ENCODE measurements at regions not wholly inside any gene's neighbourhood (a gene's known extent, or its start where the extent isn't known, plus 50 kb on each side); places are given as distances from the start of the nearest gene placed in this dataset.

GRCh38 chr2:239532250-239532649, 131.4 kb upstream of the HDAC4 start:
- Histone ChIP-seq H3K9me3 (ENCODE audit: control insufficient read depth in 2 of 2, insufficient read depth in 1 of 2, low read length in 1 of 2) (peaks cover 4 to 31% of the 10 kb centered on the region in 2 donors), H3K4me1 (ENCODE audit: control insufficient read depth in 2 of 2, insufficient read depth in 2 of 2, low read length in 2 of 2) (peaks cover 0 to 6% of the 10 kb centered on the region in 2 donors), H3K27me3 (ENCODE audit: control insufficient read depth in 2 of 2, insufficient read depth in 1 of 2, low read length in 1 of 2) (no peaks in the 10 kb centered on the region), H3K27ac (ENCODE audit: low read depth in 1 of 2, low read length in 1 of 2) (no peak overlapping the region), H3K36me3 (ENCODE audit: control insufficient read depth in 2 of 2, insufficient read depth in 2 of 2, low read length in 1 of 2) (no peaks in the 10 kb centered on the region), H3K4me3 (ENCODE audit: low read length in 2 of 2) (no peak overlapping the region)
- no peak for DNase-seq (ENCODE audit: low read depth in 6 of 9, low spot score in 9 of 9)
- WGBS, result 93% methylated on average over 19 of the region's 19 CpGs

GRCh38 chr2:239531456-239532241, 130.8 kb upstream of the HDAC4 start:
- no peak for DNase-seq (ENCODE audit: low read depth in 6 of 9, low spot score in 9 of 9)
- peaks cover 0 to 6% of the 10 kb centered on the region in 2 donors for H3K4me1 ChIP-seq (ENCODE audit: control insufficient read depth in 2 of 2, insufficient read depth in 2 of 2, low read length in 2 of 2)
- 92% methylated on average over 18 of the region's 18 CpGs for WGBS
- H3K9me3 ChIP-seq (ENCODE audit: control insufficient read depth in 2 of 2, insufficient read depth in 1 of 2, low read length in 1 of 2), result peaks cover 4 to 37% of the 10 kb centered on the region in 2 donors
- no peak overlapping the region for H3K4me3 ChIP-seq (ENCODE audit: low read length in 2 of 2)
- no peak overlapping the region for H3K27ac ChIP-seq (ENCODE audit: low read depth in 1 of 2, low read length in 1 of 2)
- no peaks in the 10 kb centered on the region for H3K36me3 ChIP-seq (ENCODE audit: control insufficient read depth in 2 of 2, insufficient read depth in 2 of 2, low read length in 1 of 2)
- H3K27me3 ChIP-seq (ENCODE audit: control insufficient read depth in 2 of 2, insufficient read depth in 1 of 2, low read length in 1 of 2), result no peaks in the 10 kb centered on the region

GRCh38 chr2:239530749-239531316, 130.0 kb upstream of the HDAC4 start:
- peaks cover 0 to 6% of the 10 kb centered on the region in 2 donors for H3K4me1 ChIP-seq (ENCODE audit: control insufficient read depth in 2 of 2, insufficient read depth in 2 of 2, low read length in 2 of 2)
- no peak overlapping the region for H3K27ac ChIP-seq (ENCODE audit: low read depth in 1 of 2, low read length in 1 of 2)
- no peaks in the 10 kb centered on the region for H3K36me3 ChIP-seq (ENCODE audit: control insufficient read depth in 2 of 2, insufficient read depth in 2 of 2, low read length in 1 of 2)
- H3K4me3 ChIP-seq (ENCODE audit: low read length in 2 of 2), result no peak overlapping the region
- WGBS, result 98% methylated on average over 5 of the region's 5 CpGs
- H3K27me3 ChIP-seq (ENCODE audit: control insufficient read depth in 2 of 2, insufficient read depth in 1 of 2, low read length in 1 of 2), result no peaks in the 10 kb centered on the region
- peaks cover 4 to 39% of the 10 kb centered on the region in 2 donors for H3K9me3 ChIP-seq (ENCODE audit: control insufficient read depth in 2 of 2, insufficient read depth in 1 of 2, low read length in 1 of 2)
- DNase-seq (ENCODE audit: low read depth in 6 of 9, low spot score in 9 of 9), result no peak

- Histone ChIP-seq H3K4me1 (ENCODE audit: control insufficient read depth in 2 of 2, insufficient read depth in 2 of 2, low read length in 2 of 2) (peaks cover 0 to 6% of the 10 kb centered on the region in 2 donors), H3K27me3 (ENCODE audit: control insufficient read depth in 2 of 2, insufficient read depth in 1 of 2, low read length in 1 of 2) (no peaks in the 10 kb centered on the region), H3K36me3 (ENCODE audit: control insufficient read depth in 2 of 2, insufficient read depth in 2 of 2, low read length in 1 of 2) (no peaks in the 10 kb centered on the region), H3K27ac (ENCODE audit: low read depth in 1 of 2, low read length in 1 of 2) (no peak overlapping the region), H3K4me3 (ENCODE audit: low read length in 2 of 2) (no peak overlapping the region), H3K9me3 (ENCODE audit: control insufficient read depth in 2 of 2, insufficient read depth in 1 of 2, low read length in 1 of 2) (peaks cover under 1 to 28% of the 10 kb centered on the region in 2 donors)
- WGBS, result 96% methylated on average over 13 of the region's 13 CpGs
- DNase-seq (ENCODE audit: low read depth in 6 of 9, low spot score in 9 of 9), result no peak
These were observed 128.6 kb upstream of the HDAC4 start for GRCh38 chr2:239529313-239530015.

- DNase-seq (ENCODE audit: low read depth in 6 of 9, low spot score in 9 of 9), result no peak
- Histone ChIP-seq H3K9me3 (ENCODE audit: control insufficient read depth in 2 of 2, insufficient read depth in 1 of 2, low read length in 1 of 2) (peaks cover 0 to 26% of the 10 kb centered on the region in 2 donors), H3K4me1 (ENCODE audit: control insufficient read depth in 2 of 2, insufficient read depth in 2 of 2, low read length in 2 of 2) (peaks cover 0 to 6% of the 10 kb centered on the region in 2 donors), H3K4me3 (ENCODE audit: low read length in 2 of 2) (no peak overlapping the region), H3K27ac (ENCODE audit: low read depth in 1 of 2, low read length in 1 of 2) (no peak overlapping the region), H3K36me3 (ENCODE audit: control insufficient read depth in 2 of 2, insufficient read depth in 2 of 2, low read length in 1 of 2) (no peaks in the 10 kb centered on the region), H3K27me3 (ENCODE audit: control insufficient read depth in 2 of 2, insufficient read depth in 1 of 2, low read length in 1 of 2) (no peaks in the 10 kb centered on the region)
- WGBS, result 96% methylated on average over 1 of the region's 1 CpG
These were observed 128.1 kb upstream of the HDAC4 start for GRCh38 chr2:239528883-239529282.

GRCh38 chr2:239528146-239528545, 127.3 kb upstream of the HDAC4 start:
- H3K9me3 ChIP-seq (ENCODE audit: control insufficient read depth in 2 of 2, insufficient read depth in 1 of 2, low read length in 1 of 2), result peaks cover 0 to 26% of the 10 kb centered on the region in 2 donors
- DNase-seq (ENCODE audit: low read depth in 6 of 9, low spot score in 9 of 9), result no peak
- H3K36me3 ChIP-seq (ENCODE audit: control insufficient read depth in 2 of 2, insufficient read depth in 2 of 2, low read length in 1 of 2), result no peaks in the 10 kb centered on the region
- H3K27ac ChIP-seq (ENCODE audit: low read depth in 1 of 2, low read length in 1 of 2), result no peak overlapping the region
- H3K27me3 ChIP-seq (ENCODE audit: control insufficient read depth in 2 of 2, insufficient read depth in 1 of 2, low read length in 1 of 2), result peaks cover 0 to 2% of the 10 kb centered on the region in 2 donors
- no peak overlapping the region for H3K4me3 ChIP-seq (ENCODE audit: low read length in 2 of 2)
- peaks cover 0 to 6% of the 10 kb centered on the region in 2 donors for H3K4me1 ChIP-seq (ENCODE audit: control insufficient read depth in 2 of 2, insufficient read depth in 2 of 2, low read length in 2 of 2)
- 95% methylated on average over 11 of the region's 11 CpGs for WGBS

- no peaks in the 10 kb centered on the region for H3K36me3 ChIP-seq (ENCODE audit: control insufficient read depth in 2 of 2, insufficient read depth in 2 of 2, low read length in 1 of 2)
- no peak overlapping the region for H3K27ac ChIP-seq (ENCODE audit: low read depth in 1 of 2, low read length in 1 of 2)
- H3K4me1 ChIP-seq (ENCODE audit: control insufficient read depth in 2 of 2, insufficient read depth in 2 of 2, low read length in 2 of 2), result peaks cover 0 to 4% of the 10 kb centered on the region in 2 donors
- H3K4me3 ChIP-seq (ENCODE audit: low read length in 2 of 2), result no peak overlapping the region
- 85% methylated on average over 25 of the region's 25 CpGs for WGBS
- H3K27me3 ChIP-seq (ENCODE audit: control insufficient read depth in 2 of 2, insufficient read depth in 1 of 2, low read length in 1 of 2), result peaks cover 0 to 2% of the 10 kb centered on the region in 2 donors
- DNase-seq (ENCODE audit: low read depth in 6 of 9, low spot score in 9 of 9), result no peak
- H3K9me3 ChIP-seq (ENCODE audit: control insufficient read depth in 2 of 2, insufficient read depth in 1 of 2, low read length in 1 of 2), result peaks cover 0 to 23% of the 10 kb centered on the region in 2 donors
These were observed 126.0 kb upstream of the HDAC4 start for GRCh38 chr2:239526666-239527415.

GRCh38 chr2:239526038-239526437, 125.2 kb upstream of the HDAC4 start:
- no peak for DNase-seq (ENCODE audit: low read depth in 6 of 9, low spot score in 9 of 9)
- 85% methylated on average over 8 of the region's 8 CpGs for WGBS
- Histone ChIP-seq H3K27ac (ENCODE audit: low read depth in 1 of 2, low read length in 1 of 2) (no peak overlapping the region), H3K4me3 (ENCODE audit: low read length in 2 of 2) (no peak overlapping the region), H3K9me3 (ENCODE audit: control insufficient read depth in 2 of 2, insufficient read depth in 1 of 2, low read length in 1 of 2) (peaks cover 0 to 17% of the 10 kb centered on the region in 2 donors), H3K27me3 (ENCODE audit: control insufficient read depth in 2 of 2, insufficient read depth in 1 of 2, low read length in 1 of 2) (peaks cover 0 to 2% of the 10 kb centered on the region in 2 donors), H3K36me3 (ENCODE audit: control insufficient read depth in 2 of 2, insufficient read depth in 2 of 2, low read length in 1 of 2) (no peaks in the 10 kb centered on the region), H3K4me1 (ENCODE audit: control insufficient read depth in 2 of 2, insufficient read depth in 2 of 2, low read length in 2 of 2) (no peaks in the 10 kb centered on the region)
